SK-N-SH treated with all-trans-retinoic acid at 6 μM for 48 hours (cell line): ENCODE measurements at regions not wholly inside any gene's neighbourhood (a gene's known extent, or its start where the extent isn't known, plus 50 kb on each side); places are given as distances from the start of the nearest gene placed in this dataset.

ENCODE experiments used
- ATAC-seq: fragments of 200-7000 bp; cut with Tn5 transposase; 3 replicates; pipeline ENCODE4 v1.9.1; 2020; ENCODE audit warnings: mild to moderate bottlenecking, moderate library complexity
- ARNTL ChIP-seq: fragments of 450-650 bp; formaldehyde crosslinking; IDR thresholded peaks from 2 replicates; pipeline ENCODE4 v1.5.0; 2020; ENCODE audit warnings: low read depth, mild to moderate bottlenecking, moderate library complexity, borderline replicate concordance
- BACH2 ChIP-seq: fragments of 250-450 bp; sonication (Bioruptor Pico); IDR thresholded peaks from 2 replicates; pipeline ENCODE4 v1.9.0; 2021; ENCODE audit warnings: mild to moderate bottlenecking, borderline replicate concordance
- CSDC2 ChIP-seq: fragments of 250-450 bp; sonication (Bioruptor Pico); IDR thresholded peaks from 2 replicates; pipeline ENCODE4 v1.5.0; 2020; ENCODE audit warnings: mild to moderate bottlenecking, moderate library complexity
- CSRNP3 ChIP-seq: fragments of 250-450 bp; sonication (Bioruptor Pico); IDR thresholded peaks from 2 replicates; pipeline ENCODE4 v1.5.1; 2021; ENCODE audit warnings: mild to moderate bottlenecking, moderate library complexity
- ESRRG ChIP-seq: fragments of 250-450 bp; sonication (Bioruptor Pico); IDR thresholded peaks from 2 replicates; pipeline ENCODE4 v1.6.1; 2021; ENCODE audit warnings: mild to moderate bottlenecking
- GLIS3 ChIP-seq: fragments of 250-450 bp; sonication (Bioruptor Pico); IDR thresholded peaks from 2 replicates; pipeline ENCODE4 v1.5.0; 2020; ENCODE audit warnings: mild to moderate bottlenecking, moderate library complexity
- ISL1 ChIP-seq: fragments of 250-450 bp; sonication (Bioruptor Pico); IDR thresholded peaks from 2 replicates; pipeline ENCODE4 v2.1.2; 2022; ENCODE audit warnings: mild to moderate bottlenecking, moderate library complexity
- OSR1 ChIP-seq: fragments of 250-450 bp; sonication (Bioruptor Pico); IDR thresholded peaks from 2 replicates; pipeline ENCODE4 v1.8.0; 2022; ENCODE audit warnings: moderate library complexity, mild to moderate bottlenecking, inconsistent platforms
- PPARA ChIP-seq: fragments of 250-450 bp; sonication (Bioruptor Pico); IDR thresholded peaks from 2 replicates; pipeline ENCODE4 v1.5.0; 2020; ENCODE audit warnings: mild to moderate bottlenecking, borderline replicate concordance
- RARB ChIP-seq: fragments of 250-450 bp; sonication (Bioruptor Pico); IDR thresholded peaks from 2 replicates; pipeline ENCODE4 v1.8.0; 2021; ENCODE audit warnings: mild to moderate bottlenecking, moderate library complexity
- SNAI2 ChIP-seq: fragments of 250-450 bp; sonication (Bioruptor Pico); IDR thresholded peaks from 2 replicates; pipeline ENCODE4 v1.5.0; 2020; ENCODE audit warnings: mild to moderate bottlenecking, moderate library complexity
- TCF4 ChIP-seq: fragments of 250-450 bp; sonication (Bioruptor Pico); IDR thresholded peaks from 2 replicates; pipeline ENCODE4 v1.8.0; 2021; ENCODE audit warnings: mild to moderate bottlenecking, moderate library complexity, borderline replicate concordance
- TOX ChIP-seq: fragments of 250-450 bp; sonication (Bioruptor Pico); IDR thresholded peaks from 2 replicates; pipeline ENCODE4 v1.8.0; 2021; ENCODE audit warnings: mild to moderate bottlenecking, moderate library complexity, borderline replicate concordance
- ZC3H10 ChIP-seq: fragments of 250-450 bp; sonication (Bioruptor Pico); IDR thresholded peaks from 2 replicates; pipeline ENCODE4 v1.5.1; 2021; ENCODE audit warnings: mild to moderate bottlenecking, moderate library complexity
- ZFP3 ChIP-seq: fragments of 250-450 bp; sonication (Bioruptor Pico); IDR thresholded peaks from 2 replicates; pipeline ENCODE4 v1.5.0; 2020; ENCODE audit warnings: mild to moderate bottlenecking, moderate library complexity
- ZFP30 ChIP-seq: fragments of 450-650 bp; formaldehyde crosslinking; IDR thresholded peaks from 2 replicates; pipeline ENCODE4 v1.5.0; 2022; ENCODE audit warnings: mild to moderate bottlenecking, moderate library complexity
- ZNF565 ChIP-seq: fragments of 450-650 bp; formaldehyde crosslinking; conservative IDR thresholded peaks from 2 replicates; pipeline ENCODE4 v1.5.0; 2020; ENCODE audit warnings: low read depth, mild to moderate bottlenecking, moderate library complexity
- ZNF70 ChIP-seq: fragments of 450-650 bp; formaldehyde crosslinking; IDR thresholded peaks from 2 replicates; pipeline ENCODE4 v1.5.0; 2020; ENCODE audit warnings: mild to moderate bottlenecking, moderate library complexity
- ZNF8 ChIP-seq: fragments of 450-650 bp; formaldehyde crosslinking; IDR thresholded peaks from 2 replicates; pipeline ENCODE4 v1.5.0; 2020; ENCODE audit warnings: mild to moderate bottlenecking, moderate library complexity
- TF ChIP-seq, protein P1 (sequence below): fragments of 250-450 bp; sonication (Bioruptor Pico); IDR thresholded peaks from 2 replicates; pipeline ENCODE4 v1.5.0; 2020; ENCODE audit warnings: mild to moderate bottlenecking, moderate library complexity
- TF ChIP-seq, protein P2 (sequence below): fragments of 250-450 bp; sonication (Bioruptor Pico); IDR thresholded peaks from 2 replicates; pipeline ENCODE4 v1.5.1; 2020; ENCODE audit warnings: low read depth, mild to moderate bottlenecking, moderate library complexity
- TF ChIP-seq, protein P3 (sequence below): fragments of 250-450 bp; sonication (Bioruptor Pico); IDR thresholded peaks from 2 replicates; pipeline ENCODE4 v1.8.0; 2021; ENCODE audit warnings: low read depth, mild to moderate bottlenecking, moderate library complexity, borderline replicate concordance

- ATAC-seq = no peak
- TF ChIP-seq ZFP30 = no peak
- TF ChIP-seq, protein P1, sequence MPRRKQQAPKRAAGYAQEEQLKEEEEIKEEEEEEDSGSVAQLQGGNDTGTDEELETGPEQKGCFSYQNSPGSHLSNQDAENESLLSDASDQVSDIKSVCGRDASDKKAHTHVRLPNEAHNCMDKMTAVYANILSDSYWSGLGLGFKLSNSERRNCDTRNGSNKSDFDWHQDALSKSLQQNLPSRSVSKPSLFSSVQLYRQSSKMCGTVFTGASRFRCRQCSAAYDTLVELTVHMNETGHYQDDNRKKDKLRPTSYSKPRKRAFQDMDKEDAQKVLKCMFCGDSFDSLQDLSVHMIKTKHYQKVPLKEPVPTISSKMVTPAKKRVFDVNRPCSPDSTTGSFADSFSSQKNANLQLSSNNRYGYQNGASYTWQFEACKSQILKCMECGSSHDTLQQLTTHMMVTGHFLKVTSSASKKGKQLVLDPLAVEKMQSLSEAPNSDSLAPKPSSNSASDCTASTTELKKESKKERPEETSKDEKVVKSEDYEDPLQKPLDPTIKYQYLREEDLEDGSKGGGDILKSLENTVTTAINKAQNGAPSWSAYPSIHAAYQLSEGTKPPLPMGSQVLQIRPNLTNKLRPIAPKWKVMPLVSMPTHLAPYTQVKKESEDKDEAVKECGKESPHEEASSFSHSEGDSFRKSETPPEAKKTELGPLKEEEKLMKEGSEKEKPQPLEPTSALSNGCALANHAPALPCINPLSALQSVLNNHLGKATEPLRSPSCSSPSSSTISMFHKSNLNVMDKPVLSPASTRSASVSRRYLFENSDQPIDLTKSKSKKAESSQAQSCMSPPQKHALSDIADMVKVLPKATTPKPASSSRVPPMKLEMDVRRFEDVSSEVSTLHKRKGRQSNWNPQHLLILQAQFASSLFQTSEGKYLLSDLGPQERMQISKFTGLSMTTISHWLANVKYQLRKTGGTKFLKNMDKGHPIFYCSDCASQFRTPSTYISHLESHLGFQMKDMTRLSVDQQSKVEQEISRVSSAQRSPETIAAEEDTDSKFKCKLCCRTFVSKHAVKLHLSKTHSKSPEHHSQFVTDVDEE (CRISPR knock-in tag) = no peak
Observed at GRCh38 chr4:1519787-1520661, 113.8 kb upstream of the NKX1-1 start.

- ATAC-seq = no peak
- TF ChIP-seq ZNF70 (no peak), ZNF8 (CRISPR knock-in tag) (no peak), ZNF565 (CRISPR knock-in tag) (no peak), TCF4 (CRISPR knock-in tag) (no peak), ZFP3 (CRISPR knock-in tag) (no peak), ESRRG (CRISPR knock-in tag) (no peak), SNAI2 (CRISPR knock-in tag) (no peak), TOX (CRISPR knock-in tag) (no peak), BACH2 (no peak), ZC3H10 (no peak), ZFP30 (no peak), CSRNP3 (CRISPR knock-in tag) (no peak), GLIS3 (no peak), RARB (no peak)
- TF ChIP-seq, protein P2, sequence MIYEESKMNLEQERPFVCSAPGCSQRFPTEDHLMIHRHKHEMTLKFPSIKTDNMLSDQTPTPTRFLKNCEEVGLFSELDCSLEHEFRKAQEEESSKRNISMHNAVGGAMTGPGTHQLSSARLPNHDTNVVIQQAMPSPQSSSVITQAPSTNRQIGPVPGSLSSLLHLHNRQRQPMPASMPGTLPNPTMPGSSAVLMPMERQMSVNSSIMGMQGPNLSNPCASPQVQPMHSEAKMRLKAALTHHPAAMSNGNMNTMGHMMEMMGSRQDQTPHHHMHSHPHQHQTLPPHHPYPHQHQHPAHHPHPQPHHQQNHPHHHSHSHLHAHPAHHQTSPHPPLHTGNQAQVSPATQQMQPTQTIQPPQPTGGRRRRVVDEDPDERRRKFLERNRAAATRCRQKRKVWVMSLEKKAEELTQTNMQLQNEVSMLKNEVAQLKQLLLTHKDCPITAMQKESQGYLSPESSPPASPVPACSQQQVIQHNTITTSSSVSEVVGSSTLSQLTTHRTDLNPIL = no peak
- TF ChIP-seq, protein P1 (CRISPR knock-in tag) = no peak
- TF ChIP-seq, protein P3, sequence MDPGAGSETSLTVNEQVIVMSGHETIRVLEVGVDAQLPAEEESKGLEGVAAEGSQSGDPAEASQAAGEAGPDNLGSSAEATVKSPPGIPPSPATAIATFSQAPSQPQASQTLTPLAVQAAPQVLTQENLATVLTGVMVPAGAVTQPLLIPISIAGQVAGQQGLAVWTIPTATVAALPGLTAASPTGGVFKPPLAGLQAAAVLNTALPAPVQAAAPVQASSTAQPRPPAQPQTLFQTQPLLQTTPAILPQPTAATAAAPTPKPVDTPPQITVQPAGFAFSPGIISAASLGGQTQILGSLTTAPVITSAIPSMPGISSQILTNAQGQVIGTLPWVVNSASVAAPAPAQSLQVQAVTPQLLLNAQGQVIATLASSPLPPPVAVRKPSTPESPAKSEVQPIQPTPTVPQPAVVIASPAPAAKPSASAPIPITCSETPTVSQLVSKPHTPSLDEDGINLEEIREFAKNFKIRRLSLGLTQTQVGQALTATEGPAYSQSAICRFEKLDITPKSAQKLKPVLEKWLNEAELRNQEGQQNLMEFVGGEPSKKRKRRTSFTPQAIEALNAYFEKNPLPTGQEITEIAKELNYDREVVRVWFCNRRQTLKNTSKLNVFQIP = no peak
Observed at GRCh38 chr4:1518997-1519700, 112.9 kb upstream of the NKX1-1 start.

GRCh38 chr4:1517592-1518411 lies 111.6 kb upstream of the NKX1-1 start:
- no peak for TF ChIP-seq RARB
- no peak for TF ChIP-seq ZC3H10
- TF ChIP-seq, protein P2 = no peak
- TF ChIP-seq ZNF565 (CRISPR knock-in tag) = no peak
- no peak for TF ChIP-seq ISL1 (CRISPR knock-in tag)
- TF ChIP-seq ZFP3 (CRISPR knock-in tag) = no peak
- TF ChIP-seq ARNTL (CRISPR knock-in tag) = no peak
- TF ChIP-seq CSDC2 (CRISPR knock-in tag) = no peak
- no peak for TF ChIP-seq PPARA (CRISPR knock-in tag)
- no peak for TF ChIP-seq TCF4 (CRISPR knock-in tag)
- no peak for TF ChIP-seq SNAI2 (CRISPR knock-in tag)
- no peak for TF ChIP-seq OSR1 (CRISPR knock-in tag)
- no peak for TF ChIP-seq ESRRG (CRISPR knock-in tag)
- TF ChIP-seq ZNF70 = no peak
- no peak for ATAC-seq
